Testis (tissue), 2 donors: ENCODE measurements at regions not wholly inside any gene's neighbourhood (a gene's known extent, or its start where the extent isn't known, plus 50 kb on each side); places are given as distances from the start of the nearest gene placed in this dataset.

Experiments used
- POLR2A ChIP-seq: fragments of 450-650 bp; IDR thresholded peaks from one replicate; pipeline ENCODE4 v1.6.1; 2017; ENCODE audit warnings: antibody characterized with exemption, mild to moderate bottlenecking, moderate library complexity
- TF ChIP-seq, protein P1 (sequence below), 3 experiments: fragments of 450-650 bp in 2 of 3; fragments of 200-600 bp in 1 of 3; sonication (generic) in 1 of 3; IDR thresholded peaks; one replicate each; pipeline ENCODE4 v1.5.1; 2016 to 2019; ENCODE audit warnings: antibody characterized with exemption in 3 of 3, mild to moderate bottlenecking in 2 of 3, moderate library complexity in 1 of 3

DNA sequence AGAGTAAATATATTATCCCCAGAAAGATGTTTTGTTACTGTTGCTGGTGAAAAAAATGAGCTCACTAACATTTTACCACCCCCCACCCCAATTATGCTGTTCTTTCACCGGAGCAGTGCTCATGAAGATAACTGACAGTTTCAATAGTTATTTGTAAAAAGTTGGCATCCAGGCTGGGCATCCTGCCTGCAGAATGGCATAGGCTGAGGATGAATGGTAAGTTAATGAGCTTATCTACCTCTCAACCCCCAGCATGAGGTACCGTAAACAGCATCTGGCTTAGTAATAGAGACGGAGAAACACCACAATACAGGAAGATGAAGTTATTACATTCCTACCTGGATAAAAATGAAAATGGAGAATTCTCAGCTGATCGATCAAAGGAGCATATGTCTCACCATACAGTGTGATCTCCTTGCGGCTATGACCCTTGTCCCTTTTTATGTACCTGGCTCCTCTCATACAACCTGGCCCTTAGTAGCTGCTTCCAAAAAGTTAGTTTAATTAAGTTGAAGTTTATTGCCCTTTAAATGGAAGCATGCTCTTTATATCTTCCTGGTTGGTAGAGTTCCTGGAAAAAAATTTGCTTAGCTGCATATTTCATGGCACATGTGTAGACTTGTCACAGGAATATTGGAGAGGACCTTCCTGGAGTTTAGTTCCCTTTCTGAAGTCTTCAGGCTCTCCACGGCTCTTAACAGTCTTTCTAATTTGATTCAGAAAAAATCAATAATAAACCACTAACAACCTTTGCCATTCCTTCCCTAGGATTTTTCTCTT lies 61.2 kb upstream of the MPHOSPH6 start:
- TF ChIP-seq, protein P1, sequence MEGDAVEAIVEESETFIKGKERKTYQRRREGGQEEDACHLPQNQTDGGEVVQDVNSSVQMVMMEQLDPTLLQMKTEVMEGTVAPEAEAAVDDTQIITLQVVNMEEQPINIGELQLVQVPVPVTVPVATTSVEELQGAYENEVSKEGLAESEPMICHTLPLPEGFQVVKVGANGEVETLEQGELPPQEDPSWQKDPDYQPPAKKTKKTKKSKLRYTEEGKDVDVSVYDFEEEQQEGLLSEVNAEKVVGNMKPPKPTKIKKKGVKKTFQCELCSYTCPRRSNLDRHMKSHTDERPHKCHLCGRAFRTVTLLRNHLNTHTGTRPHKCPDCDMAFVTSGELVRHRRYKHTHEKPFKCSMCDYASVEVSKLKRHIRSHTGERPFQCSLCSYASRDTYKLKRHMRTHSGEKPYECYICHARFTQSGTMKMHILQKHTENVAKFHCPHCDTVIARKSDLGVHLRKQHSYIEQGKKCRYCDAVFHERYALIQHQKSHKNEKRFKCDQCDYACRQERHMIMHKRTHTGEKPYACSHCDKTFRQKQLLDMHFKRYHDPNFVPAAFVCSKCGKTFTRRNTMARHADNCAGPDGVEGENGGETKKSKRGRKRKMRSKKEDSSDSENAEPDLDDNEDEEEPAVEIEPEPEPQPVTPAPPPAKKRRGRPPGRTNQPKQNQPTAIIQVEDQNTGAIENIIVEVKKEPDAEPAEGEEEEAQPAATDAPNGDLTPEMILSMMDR (IDR thresholded peaks at IDR 0.05): no peak
- TF ChIP-seq POLR2A: no peak
